GM06990 (cell line): ENCODE measurements at regions not wholly inside any gene's neighbourhood (a gene's known extent, or its start where the extent isn't known, plus 50 kb on each side); places are given as distances from the start of the nearest gene placed in this dataset.

ENCODE experiments used
- DNase-seq: peaks from one replicate; pipeline ENCODE4 v3.0.0-alpha.2; 2011; ENCODE audit not compliant: insufficient read length; ENCODE audit errors: extremely low read depth
- H3K27me3 ChIP-seq: replicated peaks from 2 replicates; pipeline ENCODE4 v1.6.0; 2011; ENCODE audit warnings: low read length; ENCODE audit not compliant: control insufficient read depth, insufficient read depth
- H3K36me3 ChIP-seq: 2 replicates; pipeline ENCODE4 v1.5.1; 2011; ENCODE audit warnings: low read length; ENCODE audit not compliant: control insufficient read depth, insufficient read depth
- H3K4me3 ChIP-seq: replicated peaks from 2 replicates; pipeline ENCODE4 v1.5.1; 2011; ENCODE audit warnings: low read depth, mild to moderate bottlenecking, control low read depth, low read length
- TF ChIP-seq, protein P1 (sequence below): IDR thresholded peaks from 2 replicates; pipeline ENCODE4 v1.5.1; 2011; ENCODE audit warnings: low read length, control low read depth, mild to moderate bottlenecking, inconsistent platforms; ENCODE audit not compliant: insufficient read depth, poor library complexity, severe bottlenecking

- Histone ChIP-seq H3K4me3 (no peak overlapping the region), H3K27me3 (no peaks in the 10 kb centered on the region; the same call in 1 of the 2 replicates), H3K36me3 (no peaks in the 10 kb centered on the region)
- TF ChIP-seq, protein P1, sequence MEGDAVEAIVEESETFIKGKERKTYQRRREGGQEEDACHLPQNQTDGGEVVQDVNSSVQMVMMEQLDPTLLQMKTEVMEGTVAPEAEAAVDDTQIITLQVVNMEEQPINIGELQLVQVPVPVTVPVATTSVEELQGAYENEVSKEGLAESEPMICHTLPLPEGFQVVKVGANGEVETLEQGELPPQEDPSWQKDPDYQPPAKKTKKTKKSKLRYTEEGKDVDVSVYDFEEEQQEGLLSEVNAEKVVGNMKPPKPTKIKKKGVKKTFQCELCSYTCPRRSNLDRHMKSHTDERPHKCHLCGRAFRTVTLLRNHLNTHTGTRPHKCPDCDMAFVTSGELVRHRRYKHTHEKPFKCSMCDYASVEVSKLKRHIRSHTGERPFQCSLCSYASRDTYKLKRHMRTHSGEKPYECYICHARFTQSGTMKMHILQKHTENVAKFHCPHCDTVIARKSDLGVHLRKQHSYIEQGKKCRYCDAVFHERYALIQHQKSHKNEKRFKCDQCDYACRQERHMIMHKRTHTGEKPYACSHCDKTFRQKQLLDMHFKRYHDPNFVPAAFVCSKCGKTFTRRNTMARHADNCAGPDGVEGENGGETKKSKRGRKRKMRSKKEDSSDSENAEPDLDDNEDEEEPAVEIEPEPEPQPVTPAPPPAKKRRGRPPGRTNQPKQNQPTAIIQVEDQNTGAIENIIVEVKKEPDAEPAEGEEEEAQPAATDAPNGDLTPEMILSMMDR, result no peak
- no peak for DNase-seq
Measured at GRCh38 chr10:1881636-1882035, 144.3 kb upstream of the ADARB2 start.

DNA sequence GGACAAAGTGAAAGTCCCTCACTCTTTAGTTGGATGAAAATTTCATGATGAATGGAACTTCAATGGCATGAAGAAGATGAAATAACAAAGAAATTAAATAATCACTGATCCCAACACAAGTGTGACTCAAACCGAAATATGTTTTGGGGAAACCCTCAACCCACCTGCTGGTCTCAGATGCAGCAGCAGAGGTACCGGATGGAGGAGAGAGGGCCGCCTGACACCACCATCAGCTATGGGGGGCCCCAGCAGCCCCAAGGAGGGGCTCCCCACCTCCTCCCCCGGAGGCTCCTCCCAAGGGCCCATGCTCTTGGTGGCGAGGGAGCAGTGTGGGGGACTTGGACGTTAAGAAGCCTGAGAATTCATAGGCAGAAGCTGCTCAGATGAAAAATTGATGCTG lies 137.2 kb upstream of the ADARB2 start:
- no peak overlapping the region for H3K4me3 ChIP-seq
- no peaks in the 10 kb centered on the region for H3K36me3 ChIP-seq
- TF ChIP-seq, protein P1, result no peak
- no peaks in the 10 kb centered on the region for H3K27me3 ChIP-seq
- peak; percentile 39 for DNase-seq

- Histone ChIP-seq H3K27me3 (no peaks in the 10 kb centered on the region), H3K4me3 (no peak overlapping the region), H3K36me3 (no peaks in the 10 kb centered on the region)
- TF ChIP-seq, protein P1, result no peak
- peak; percentile 13 for DNase-seq
Measured at GRCh38 chr10:1873661-1874315, 136.5 kb upstream of the ADARB2 start.

DNA sequence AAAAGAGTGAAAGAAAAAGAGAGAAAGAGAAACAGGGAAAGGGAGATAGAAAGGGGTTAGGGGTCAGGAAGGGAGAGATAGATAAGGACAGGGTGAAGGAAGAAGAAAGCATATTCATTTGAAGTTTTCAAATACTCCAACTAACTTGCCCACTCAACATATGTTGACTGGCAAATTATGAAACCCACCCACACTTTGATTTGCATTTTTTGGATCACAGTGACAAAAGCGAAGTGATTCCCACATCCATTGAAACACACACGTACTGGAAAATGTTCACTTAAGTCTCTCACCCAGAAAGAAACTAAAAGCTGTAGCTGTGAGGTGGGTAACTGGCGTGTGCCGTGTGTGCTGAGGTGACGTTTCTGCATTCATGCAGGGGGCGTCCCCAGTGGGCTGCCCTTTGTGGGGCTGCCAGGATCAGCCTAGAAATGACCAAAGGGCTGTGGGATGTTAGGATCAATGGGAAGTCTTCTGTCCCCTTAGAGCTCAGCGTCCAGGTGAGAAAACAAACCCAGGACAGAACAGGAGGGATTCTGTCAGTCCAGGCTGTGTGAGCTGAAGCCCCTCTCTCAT lies 134.9 kb upstream of the ADARB2 start:
- TF ChIP-seq, protein P1, result no peak
- no peak overlapping the region for H3K4me3 ChIP-seq
- no peaks in the 10 kb centered on the region for H3K36me3 ChIP-seq
- H3K27me3 ChIP-seq, result no peaks in the 10 kb centered on the region
- DNase-seq, result no peak

DNA sequence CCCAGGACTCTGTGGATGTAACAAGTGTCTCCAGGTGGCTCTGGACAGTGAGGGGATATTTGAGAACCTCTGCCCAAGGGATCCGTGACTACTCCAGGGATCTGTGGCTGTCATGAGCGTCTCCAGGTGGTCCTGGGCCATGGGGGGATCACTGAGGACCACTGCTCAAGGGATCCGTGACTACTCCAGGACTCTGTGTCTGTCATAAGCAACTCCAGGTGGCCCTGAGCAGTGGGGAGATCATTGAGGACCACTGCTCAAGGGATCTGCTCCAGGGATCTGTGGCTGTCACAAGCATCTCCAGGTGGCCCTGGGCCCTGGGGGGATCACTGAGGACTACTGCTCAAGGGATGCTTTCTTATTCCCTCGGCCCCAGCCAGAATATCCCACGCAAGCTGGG lies 133.2 kb upstream of the ADARB2 start:
- TF ChIP-seq, protein P1, result no peak
- Histone ChIP-seq H3K27me3 (no peaks in the 10 kb centered on the region), H3K36me3 (no peaks in the 10 kb centered on the region), H3K4me3 (no peak overlapping the region)
- DNase-seq, result no peak
